Vagina (tissue), 2 donors: ENCODE measurements at regions not wholly inside any gene's neighbourhood (a gene's known extent, or its start where the extent isn't known, plus 50 kb on each side); places are given as distances from the start of the nearest gene placed in this dataset.

Experiments used
- POLR2A ChIP-seq, 2 donors: fragments of 450-650 bp; IDR thresholded peaks; one replicate each; pipeline ENCODE4 v1.6.1; 2017; ENCODE audit warnings: antibody characterized with exemption in 2 of 2, mild to moderate bottlenecking in 2 of 2, moderate library complexity in 2 of 2
- POLR2AphosphoS5 ChIP-seq, 2 donors: sonication (generic); formaldehyde crosslinking; IDR thresholded peaks; one replicate each; pipeline ENCODE4 v1.9.0; 2017; ENCODE audit warnings: antibody characterized with exemption in 2 of 2, mild to moderate bottlenecking in 2 of 2, low read depth in 1 of 2; ENCODE audit not compliant: insufficient read depth in 1 of 2
- TF ChIP-seq, protein P1 (sequence below), 3 experiments: fragments of 450-650 bp in 2 of 3; fragments of 200-600 bp in 1 of 3; sonication (generic) in 1 of 3; IDR thresholded peaks; one replicate each; pipeline ENCODE4 v1.5.1; 2017 to 2019; ENCODE audit warnings: antibody characterized with exemption in 3 of 3, mild to moderate bottlenecking in 2 of 3, moderate library complexity in 2 of 3

DNA sequence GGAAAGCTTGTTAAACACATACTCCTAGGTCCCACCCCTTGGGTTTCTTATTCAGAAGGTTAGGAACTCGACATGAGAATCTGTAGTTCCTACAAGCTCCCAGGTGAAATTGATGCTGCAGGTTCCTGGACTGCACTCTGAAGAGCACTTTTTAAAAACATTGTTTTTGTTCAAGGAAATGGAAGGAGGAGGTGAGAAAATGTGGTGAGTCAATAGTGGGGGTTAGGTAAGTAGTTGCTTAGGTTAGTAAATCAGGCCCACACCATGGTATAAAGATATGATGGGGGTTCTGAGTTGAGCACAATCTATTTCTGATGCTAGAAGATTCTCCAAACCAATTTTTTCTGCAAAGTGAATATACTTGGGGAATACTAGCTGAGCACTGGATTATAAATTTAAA is 450.3 kb downstream of the CCDC91 start:
- TF ChIP-seq, protein P1, sequence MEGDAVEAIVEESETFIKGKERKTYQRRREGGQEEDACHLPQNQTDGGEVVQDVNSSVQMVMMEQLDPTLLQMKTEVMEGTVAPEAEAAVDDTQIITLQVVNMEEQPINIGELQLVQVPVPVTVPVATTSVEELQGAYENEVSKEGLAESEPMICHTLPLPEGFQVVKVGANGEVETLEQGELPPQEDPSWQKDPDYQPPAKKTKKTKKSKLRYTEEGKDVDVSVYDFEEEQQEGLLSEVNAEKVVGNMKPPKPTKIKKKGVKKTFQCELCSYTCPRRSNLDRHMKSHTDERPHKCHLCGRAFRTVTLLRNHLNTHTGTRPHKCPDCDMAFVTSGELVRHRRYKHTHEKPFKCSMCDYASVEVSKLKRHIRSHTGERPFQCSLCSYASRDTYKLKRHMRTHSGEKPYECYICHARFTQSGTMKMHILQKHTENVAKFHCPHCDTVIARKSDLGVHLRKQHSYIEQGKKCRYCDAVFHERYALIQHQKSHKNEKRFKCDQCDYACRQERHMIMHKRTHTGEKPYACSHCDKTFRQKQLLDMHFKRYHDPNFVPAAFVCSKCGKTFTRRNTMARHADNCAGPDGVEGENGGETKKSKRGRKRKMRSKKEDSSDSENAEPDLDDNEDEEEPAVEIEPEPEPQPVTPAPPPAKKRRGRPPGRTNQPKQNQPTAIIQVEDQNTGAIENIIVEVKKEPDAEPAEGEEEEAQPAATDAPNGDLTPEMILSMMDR (IDR thresholded peaks at IDR 0.05): no peak
- no peak for TF ChIP-seq POLR2A (IDR thresholded peaks at IDR 0.05)
- no peak for TF ChIP-seq POLR2AphosphoS5 (IDR thresholded peaks at IDR 0.05; ENCODE audit: insufficient read depth in 1 of 2, low read depth in 1 of 2)
